ENCODE measurements at regions not wholly inside any gene's neighbourhood (a gene's known extent, or its start where the extent isn't known, plus 50 kb on each side); places are given as distances from the start of the nearest gene placed in this dataset.

DNA sequence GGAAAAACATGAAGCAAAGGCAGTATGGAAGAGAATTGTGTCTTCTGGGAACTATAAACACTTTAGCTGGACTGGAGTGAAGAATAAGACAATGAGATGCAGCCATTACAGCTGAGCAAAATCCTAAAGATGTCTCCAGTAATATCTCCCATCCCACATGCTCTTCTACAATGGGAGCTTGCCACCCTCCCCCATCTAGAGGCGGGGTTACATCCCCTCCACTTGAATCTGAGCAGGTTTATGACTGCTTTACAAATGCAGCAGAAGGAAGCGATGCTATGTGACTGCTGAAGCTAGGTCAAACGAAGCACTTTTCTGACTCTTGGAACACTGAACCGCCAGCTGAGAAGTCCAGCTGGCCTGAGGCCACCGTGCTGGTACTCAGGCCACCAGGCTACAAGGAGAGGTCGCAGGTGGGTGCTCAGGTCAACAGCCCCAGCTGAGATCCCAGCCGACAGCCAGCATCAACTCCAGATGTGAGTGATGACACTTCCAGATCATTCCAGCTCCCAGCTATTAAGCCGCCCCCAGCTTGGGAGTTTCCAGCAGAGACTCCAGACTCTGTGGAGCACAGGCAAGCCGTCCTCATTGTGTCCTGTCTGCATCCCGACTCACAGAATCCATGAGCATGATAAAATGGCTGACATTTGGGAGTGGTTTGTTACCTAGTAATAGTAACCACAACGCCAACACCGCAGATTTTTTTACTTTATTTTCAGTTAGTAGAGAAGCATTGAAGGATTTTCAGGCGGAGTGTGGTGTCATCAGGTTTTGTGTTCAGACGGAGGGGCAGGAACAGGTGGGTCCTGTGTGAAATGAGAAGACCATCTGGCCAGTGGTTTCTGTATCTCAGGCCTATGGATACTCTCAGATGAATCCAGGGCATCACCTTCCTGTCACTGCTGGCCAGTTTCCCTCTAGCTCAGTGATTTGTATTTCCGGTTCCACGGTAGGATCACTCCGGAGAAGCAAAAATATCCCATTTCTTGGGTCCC is 89.3 kb downstream of the NPY start:
- TF ChIP-seq, protein P1, sequence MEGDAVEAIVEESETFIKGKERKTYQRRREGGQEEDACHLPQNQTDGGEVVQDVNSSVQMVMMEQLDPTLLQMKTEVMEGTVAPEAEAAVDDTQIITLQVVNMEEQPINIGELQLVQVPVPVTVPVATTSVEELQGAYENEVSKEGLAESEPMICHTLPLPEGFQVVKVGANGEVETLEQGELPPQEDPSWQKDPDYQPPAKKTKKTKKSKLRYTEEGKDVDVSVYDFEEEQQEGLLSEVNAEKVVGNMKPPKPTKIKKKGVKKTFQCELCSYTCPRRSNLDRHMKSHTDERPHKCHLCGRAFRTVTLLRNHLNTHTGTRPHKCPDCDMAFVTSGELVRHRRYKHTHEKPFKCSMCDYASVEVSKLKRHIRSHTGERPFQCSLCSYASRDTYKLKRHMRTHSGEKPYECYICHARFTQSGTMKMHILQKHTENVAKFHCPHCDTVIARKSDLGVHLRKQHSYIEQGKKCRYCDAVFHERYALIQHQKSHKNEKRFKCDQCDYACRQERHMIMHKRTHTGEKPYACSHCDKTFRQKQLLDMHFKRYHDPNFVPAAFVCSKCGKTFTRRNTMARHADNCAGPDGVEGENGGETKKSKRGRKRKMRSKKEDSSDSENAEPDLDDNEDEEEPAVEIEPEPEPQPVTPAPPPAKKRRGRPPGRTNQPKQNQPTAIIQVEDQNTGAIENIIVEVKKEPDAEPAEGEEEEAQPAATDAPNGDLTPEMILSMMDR (IDR thresholded peaks at IDR 0.05; ENCODE audit: control insufficient read depth, extremely low read depth, insufficient read depth): no peak
- H3K4me3 ChIP-seq (ENCODE audit: low read depth, low read length): no peak overlapping the region
- no peak for DNase-seq (ENCODE audit: low read depth)

DNA sequence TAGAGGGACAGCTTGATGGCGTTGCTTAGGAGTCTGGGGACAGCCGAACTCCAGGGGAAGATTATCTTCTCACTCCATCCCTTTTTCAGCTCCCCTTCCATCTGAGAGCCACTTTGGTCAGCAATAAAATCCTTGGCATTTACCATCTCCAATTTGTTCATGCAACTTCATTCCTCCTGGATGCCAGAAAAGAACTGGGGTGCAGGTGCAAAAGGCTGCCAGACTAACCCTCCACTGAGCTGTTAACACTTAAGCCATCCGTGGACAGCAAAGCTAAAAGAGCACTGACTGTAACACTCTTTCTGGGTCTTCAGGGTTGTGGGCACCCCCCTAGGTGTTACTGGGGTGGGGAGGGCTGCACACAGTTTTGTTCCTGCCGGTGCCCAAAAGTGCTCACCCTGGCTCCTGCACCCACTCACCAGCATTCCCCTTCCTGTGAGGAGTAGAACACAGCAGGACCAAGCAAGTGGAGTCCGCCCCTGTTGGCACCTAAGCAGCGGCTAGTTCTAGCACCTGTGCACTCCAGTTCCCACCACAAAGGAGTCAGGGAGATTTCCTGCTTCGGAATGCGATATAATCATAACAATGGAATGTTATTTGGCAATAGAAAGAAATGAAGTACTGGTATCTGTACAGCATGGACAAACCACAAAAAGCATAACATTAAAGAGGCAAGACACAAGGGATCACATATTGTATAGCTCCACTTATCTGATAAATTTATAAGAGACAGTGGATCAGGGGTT is 95.1 kb downstream of the NPY start:
- H3K4me3 ChIP-seq (ENCODE audit: low read depth, low read length): no peak overlapping the region
- TF ChIP-seq, protein P1 (IDR thresholded peaks at IDR 0.05; ENCODE audit: control insufficient read depth, extremely low read depth, insufficient read depth): no peak
- DNase-seq (ENCODE audit: low read depth): no peak

DNA sequence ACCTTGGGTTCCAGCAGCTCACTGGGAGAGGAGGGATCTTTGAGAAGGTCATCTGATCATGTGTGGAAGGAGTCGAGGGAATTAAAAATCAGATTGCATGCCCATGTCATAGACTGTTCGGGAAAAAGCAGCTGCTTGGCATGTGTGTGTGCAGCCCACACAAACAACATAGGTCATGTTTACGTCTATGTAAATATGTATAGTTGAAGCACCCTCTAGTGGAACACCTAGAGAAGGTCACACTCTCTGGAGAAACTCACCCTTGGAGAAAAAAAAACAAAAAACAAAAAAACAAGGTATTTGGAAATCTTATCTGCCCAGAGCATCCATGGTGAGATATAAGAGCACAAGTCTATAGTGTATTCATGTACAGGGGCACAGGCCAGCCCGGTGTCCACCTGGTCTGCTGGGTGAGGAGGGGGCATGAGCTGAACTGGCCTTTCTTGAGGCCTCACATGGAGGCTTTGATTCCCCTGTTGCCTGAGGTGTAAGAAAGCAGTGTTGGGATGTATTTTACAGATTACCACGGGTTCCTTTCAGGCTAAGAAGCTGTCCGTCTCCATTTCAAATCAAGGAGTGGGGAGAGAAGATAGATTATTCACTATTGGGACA is 98.0 kb downstream of the NPY start:
- no peak overlapping the region for H3K4me3 ChIP-seq (ENCODE audit: low read depth, low read length)
- TF ChIP-seq, protein P1 (IDR thresholded peaks at IDR 0.05; ENCODE audit: control insufficient read depth, extremely low read depth, insufficient read depth): peak; percentile 65
- DNase-seq (ENCODE audit: low read depth): peak; percentile 4

DNA sequence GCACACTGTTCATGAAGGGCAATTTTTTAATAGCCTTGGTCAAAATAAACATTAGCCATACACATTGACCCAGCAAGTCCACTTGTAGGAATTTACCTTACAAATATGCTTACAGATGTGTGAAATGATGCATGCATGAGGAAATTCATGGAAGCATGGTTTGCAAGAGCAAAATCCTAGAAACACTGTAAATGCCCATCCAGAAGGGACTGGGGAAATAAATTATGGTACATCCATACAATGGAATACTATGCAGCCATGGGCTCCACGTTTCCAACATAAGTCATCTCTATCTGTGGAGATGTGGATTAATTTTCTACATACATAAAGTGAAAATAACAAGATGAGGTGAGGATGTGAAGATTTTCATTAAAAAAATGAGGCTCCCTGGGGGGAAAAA is 99.1 kb downstream of the NPY start:
- TF ChIP-seq, protein P1 (IDR thresholded peaks at IDR 0.05; ENCODE audit: control insufficient read depth, extremely low read depth, insufficient read depth): no peak
- no peak for DNase-seq (ENCODE audit: low read depth)
- no peak overlapping the region for H3K4me3 ChIP-seq (ENCODE audit: low read depth, low read length)

DNA sequence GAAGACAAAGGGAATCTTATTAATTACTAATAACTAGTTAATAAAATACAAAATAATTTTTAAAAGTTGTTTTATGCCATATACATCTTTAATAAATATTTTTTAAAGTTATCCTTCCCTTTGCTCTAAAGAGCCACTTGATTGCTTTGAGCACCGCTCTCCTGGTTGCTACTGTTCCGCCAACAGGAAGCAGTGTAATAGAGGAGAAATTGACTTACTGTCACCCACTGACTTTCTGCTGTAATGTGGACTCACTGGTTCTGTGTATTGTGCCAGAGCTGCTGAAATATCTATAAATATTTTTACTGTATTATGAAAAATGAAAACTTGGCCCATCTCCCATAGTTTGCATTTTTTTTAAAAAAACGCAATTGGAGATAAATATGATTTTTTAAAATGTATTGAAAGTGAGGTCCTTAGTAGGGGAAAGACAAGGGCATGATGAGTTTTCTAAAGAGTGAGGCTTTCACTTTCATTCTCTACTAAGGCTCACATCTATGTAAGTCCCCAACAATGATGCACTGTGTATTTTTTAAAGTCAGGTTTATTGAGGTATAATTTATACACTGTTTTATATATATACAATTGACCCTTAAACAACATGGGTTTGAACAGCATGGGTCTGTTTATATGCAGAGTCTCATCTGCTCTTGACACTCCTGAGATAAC is 100.5 kb downstream of the NPY start:
- DNase-seq (ENCODE audit: low read depth): no peak
- H3K4me3 ChIP-seq (ENCODE audit: low read depth, low read length): no peak overlapping the region
- TF ChIP-seq, protein P1 (IDR thresholded peaks at IDR 0.05; ENCODE audit: control insufficient read depth, extremely low read depth, insufficient read depth): no peak

DNA sequence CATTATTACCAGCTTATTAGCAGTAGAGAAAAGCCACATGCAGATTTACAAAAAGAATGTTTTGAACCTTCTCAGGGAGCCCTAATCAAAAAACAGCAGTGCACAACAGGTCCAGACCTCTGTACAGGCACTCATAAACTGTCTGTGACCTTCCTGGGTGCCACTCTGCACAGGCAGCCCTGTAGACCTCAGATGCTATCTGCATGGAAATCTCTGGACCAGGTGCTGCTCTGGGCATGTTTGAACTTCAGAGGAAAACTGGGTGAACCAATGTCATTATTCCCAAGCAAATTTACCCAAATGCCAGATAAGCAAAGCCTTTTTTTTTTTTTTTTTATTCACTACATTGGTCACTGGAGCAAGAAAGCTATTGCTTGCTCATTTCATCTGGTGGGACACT is 104.2 kb downstream of the NPY start:
- no peak for DNase-seq (ENCODE audit: low read depth)
- TF ChIP-seq, protein P1 (IDR thresholded peaks at IDR 0.05; ENCODE audit: control insufficient read depth, extremely low read depth, insufficient read depth): no peak
- H3K4me3 ChIP-seq (ENCODE audit: low read depth, low read length): no peak overlapping the region
